ENCODE measurements at regions not wholly inside any gene's neighbourhood (a gene's known extent, or its start where the extent isn't known, plus 50 kb on each side); places are given as distances from the start of the nearest gene placed in this dataset.

GRCh38 chr11:25928076-25928475 is 403.9 kb upstream of the ANO3 start:
- no peak for TF ChIP-seq EZH2phosphoT487 (IDR thresholded peaks at IDR 0.05; ENCODE audit: low read depth)
- TF ChIP-seq CTCF (IDR thresholded peaks at IDR 0.05; ENCODE audit: low read depth, low read length) = no peak
- Histone ChIP-seq H3K4me3 (ENCODE audit: low read length) (no peak overlapping the region), H3K27ac (ENCODE audit: low read length) (no peak overlapping the region)

GRCh38 chr11:25938952-25939351 is 393.0 kb upstream of the ANO3 start:
- no peaks in the 10 kb centered on the region for H3K9me3 ChIP-seq (ENCODE audit: insufficient read depth, low read length)
- H3K79me2 ChIP-seq (ENCODE audit: low read length) = no peaks in the 10 kb centered on the region
- H4K20me1 ChIP-seq (ENCODE audit: insufficient read depth, low read length) = no peaks in the 10 kb centered on the region
- no peak overlapping the region for H3K9ac ChIP-seq (ENCODE audit: low read length)
- H3K27me3 ChIP-seq (ENCODE audit: low read depth, low read length) = no peaks in the 10 kb centered on the region
- H3K4me3 ChIP-seq (ENCODE audit: low read length) = no peak overlapping the region
- H3K36me3 ChIP-seq (replicated peaks; ENCODE audit: low read depth, low read length) = no peaks in the 10 kb centered on the region
- H3K27ac ChIP-seq (ENCODE audit: low read length) = no peak overlapping the region
- H2AFZ ChIP-seq (ENCODE audit: low read depth, low read length) = no peak overlapping the region
- no peaks in the 10 kb centered on the region for H3K4me1 ChIP-seq (ENCODE audit: low read length)
- no peak overlapping the region for H3K4me2 ChIP-seq (ENCODE audit: low read length)
- TF ChIP-seq CTCF (IDR thresholded peaks at IDR 0.05; ENCODE audit: low read depth, low read length) (no peak), EZH2phosphoT487 (IDR thresholded peaks at IDR 0.05; ENCODE audit: low read depth) (no peak)

More at GRCh38 chr11:25928076-25928475, 403.9 kb upstream of the ANO3 start:
- no peaks in the 10 kb centered on the region for H3K9me3 ChIP-seq (ENCODE audit: insufficient read depth, low read length)
- no peaks in the 10 kb centered on the region for H3K4me1 ChIP-seq (ENCODE audit: low read length)
- no peak overlapping the region for H2AFZ ChIP-seq (ENCODE audit: low read depth, low read length)
- no peak overlapping the region for H3K4me2 ChIP-seq (ENCODE audit: low read length)
- no peak overlapping the region for H3K9ac ChIP-seq (ENCODE audit: low read length)
- H3K79me2 ChIP-seq (ENCODE audit: low read length) = no peaks in the 10 kb centered on the region
- no peaks in the 10 kb centered on the region for H4K20me1 ChIP-seq (ENCODE audit: insufficient read depth, low read length)
- H3K27me3 ChIP-seq (ENCODE audit: low read depth, low read length) = no peaks in the 10 kb centered on the region
- no peaks in the 10 kb centered on the region for H3K36me3 ChIP-seq (replicated peaks; ENCODE audit: low read depth, low read length)

GRCh38 chr11:25939691-25940090 is 392.2 kb upstream of the ANO3 start:
- no peaks in the 10 kb centered on the region for H3K79me2 ChIP-seq (ENCODE audit: low read length)
- no peak for TF ChIP-seq CTCF (IDR thresholded peaks at IDR 0.05; ENCODE audit: low read depth, low read length)
- TF ChIP-seq EZH2phosphoT487 (IDR thresholded peaks at IDR 0.05; ENCODE audit: low read depth) = no peak
- H3K36me3 ChIP-seq (replicated peaks; ENCODE audit: low read depth, low read length) = no peaks in the 10 kb centered on the region
- no peak overlapping the region for H3K4me3 ChIP-seq (ENCODE audit: low read length)
- no peak overlapping the region for H3K27ac ChIP-seq (ENCODE audit: low read length)
- H3K4me2 ChIP-seq (ENCODE audit: low read length) = no peak overlapping the region
- H3K27me3 ChIP-seq (ENCODE audit: low read depth, low read length) = no peaks in the 10 kb centered on the region
- no peak overlapping the region for H3K9ac ChIP-seq (ENCODE audit: low read length)
- no peaks in the 10 kb centered on the region for H4K20me1 ChIP-seq (ENCODE audit: insufficient read depth, low read length)
- H3K4me1 ChIP-seq (ENCODE audit: low read length) = no peaks in the 10 kb centered on the region
- no peaks in the 10 kb centered on the region for H3K9me3 ChIP-seq (ENCODE audit: insufficient read depth, low read length)
- no peak overlapping the region for H2AFZ ChIP-seq (ENCODE audit: low read depth, low read length)

GRCh38 chr11:25941353-25941752 is 390.6 kb upstream of the ANO3 start:
- Histone ChIP-seq H2AFZ (ENCODE audit: low read depth, low read length) (no peak overlapping the region), H3K27me3 (ENCODE audit: low read depth, low read length) (no peaks in the 10 kb centered on the region), H3K79me2 (ENCODE audit: low read length) (no peaks in the 10 kb centered on the region), H3K27ac (ENCODE audit: low read length) (no peak overlapping the region), H3K4me2 (ENCODE audit: low read length) (no peak overlapping the region), H3K4me3 (ENCODE audit: low read length) (no peak overlapping the region), H4K20me1 (ENCODE audit: insufficient read depth, low read length) (no peaks in the 10 kb centered on the region), H3K9me3 (ENCODE audit: insufficient read depth, low read length) (no peaks in the 10 kb centered on the region), H3K4me1 (ENCODE audit: low read length) (no peaks in the 10 kb centered on the region), H3K9ac (ENCODE audit: low read length) (no peak overlapping the region), H3K36me3 (replicated peaks; ENCODE audit: low read depth, low read length) (no peaks in the 10 kb centered on the region)
- TF ChIP-seq EZH2phosphoT487 (IDR thresholded peaks at IDR 0.05; ENCODE audit: low read depth) (no peak), CTCF (IDR thresholded peaks at IDR 0.05; ENCODE audit: low read depth, low read length) (no peak)
